G401.6 (cell line): ENCODE measurements at regions not wholly inside any gene's neighbourhood (a gene's known extent, or its start where the extent isn't known, plus 50 kb on each side); places are given as distances from the start of the nearest gene placed in this dataset.

ENCODE experiments used
- FAIRE-seq: peaks from 2 replicates; lab custom pipeline; 2012; peaks lifted over from hg19 to GRCh38; lab: Jason Lieb, UNC

DNA sequence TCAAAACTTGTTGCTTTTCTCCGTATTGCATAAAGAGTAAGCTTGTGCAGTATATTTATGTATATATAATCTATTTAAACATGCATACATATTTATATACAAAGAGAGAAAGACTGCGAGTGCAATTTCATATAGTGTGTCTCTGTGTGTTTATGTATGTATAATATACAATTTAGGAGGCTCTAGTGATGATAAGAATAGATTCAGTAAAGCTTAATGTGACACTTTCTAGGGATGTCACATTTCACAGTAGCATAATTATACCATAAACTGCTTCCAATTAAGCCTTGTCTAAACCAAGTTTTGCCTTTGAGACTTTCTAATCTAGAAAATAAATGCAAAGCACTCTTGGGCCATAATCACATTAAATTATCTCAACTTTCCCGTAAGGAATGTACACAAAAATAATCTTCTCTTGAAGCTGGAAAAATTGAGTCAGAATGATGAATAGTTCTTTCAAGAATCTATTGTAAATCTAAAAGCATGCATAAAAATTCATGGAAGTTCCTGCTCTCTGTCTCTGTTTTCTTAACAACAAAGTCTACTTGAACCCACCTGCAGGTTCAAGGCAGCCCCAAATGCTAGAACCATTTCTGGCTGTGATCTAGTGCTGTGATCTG is 114.1 kb upstream of the NPY2R start:
- no peak for FAIRE-seq

DNA sequence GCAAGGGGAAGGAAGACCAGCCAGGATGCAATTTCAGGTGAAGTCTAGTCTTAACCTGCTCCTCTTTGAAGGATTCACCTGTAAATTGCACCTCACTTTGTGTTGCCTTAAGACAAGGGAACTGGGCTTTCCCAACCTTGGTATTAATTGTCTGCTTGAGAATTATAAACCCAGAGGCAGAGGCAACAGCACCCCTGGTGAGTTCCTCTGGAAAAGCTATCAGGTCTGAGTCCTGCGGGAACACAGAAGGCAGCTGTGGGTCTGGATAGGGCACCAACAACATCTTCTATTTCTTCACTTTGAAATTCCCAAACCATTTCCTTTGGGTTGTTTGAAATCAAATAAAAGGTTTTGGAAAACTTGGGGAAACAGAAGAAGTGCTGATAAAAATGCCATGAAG is 109.2 kb upstream of the NPY2R start:
- no peak for FAIRE-seq

- no peak for FAIRE-seq
Measured at GRCh38 chr4:155106629-155107028, 101.8 kb upstream of the NPY2R start.

GRCh38 chr4:155107059-155107458 is 101.4 kb upstream of the NPY2R start:
- no peak for FAIRE-seq

DNA sequence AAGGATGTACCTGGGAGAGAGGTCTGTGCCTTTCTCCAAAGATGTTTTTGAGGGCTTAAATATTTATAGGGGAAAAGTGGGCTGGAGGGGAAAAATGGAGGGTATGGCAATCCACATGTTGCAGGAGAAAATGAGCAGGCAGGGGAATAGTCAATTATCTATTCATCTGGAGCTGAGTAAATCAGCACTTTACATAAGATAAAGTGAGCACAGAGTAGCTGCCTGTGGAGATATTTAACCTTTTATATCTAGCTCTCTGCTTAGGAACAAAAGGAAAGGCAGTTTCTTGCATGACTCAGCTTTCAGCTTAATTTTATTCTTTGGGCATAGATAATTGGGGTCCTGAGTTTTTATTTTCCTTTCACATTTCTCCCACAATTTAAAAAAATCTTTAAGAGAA is 93.6 kb upstream of the NPY2R start:
- no peak for FAIRE-seq

DNA sequence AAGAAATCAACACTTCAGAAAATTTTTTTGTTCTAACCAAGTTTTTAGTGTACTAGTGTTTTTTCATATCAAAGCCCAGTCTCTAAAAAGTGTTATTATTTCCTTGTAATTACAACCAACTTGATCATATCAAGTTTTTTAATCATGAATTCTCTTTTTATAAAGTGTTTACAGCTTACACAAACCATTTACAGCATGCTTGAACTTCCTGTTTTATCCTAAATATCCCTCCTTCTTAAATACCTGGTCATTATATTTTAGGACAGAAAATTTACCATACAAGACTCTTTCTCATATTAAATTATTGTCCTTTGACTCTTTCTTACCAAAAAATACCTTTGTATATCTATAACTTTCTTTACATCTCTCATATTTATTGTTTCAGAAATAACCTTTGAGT is 89.4 kb upstream of the NPY2R start:
- no peak for FAIRE-seq

DNA sequence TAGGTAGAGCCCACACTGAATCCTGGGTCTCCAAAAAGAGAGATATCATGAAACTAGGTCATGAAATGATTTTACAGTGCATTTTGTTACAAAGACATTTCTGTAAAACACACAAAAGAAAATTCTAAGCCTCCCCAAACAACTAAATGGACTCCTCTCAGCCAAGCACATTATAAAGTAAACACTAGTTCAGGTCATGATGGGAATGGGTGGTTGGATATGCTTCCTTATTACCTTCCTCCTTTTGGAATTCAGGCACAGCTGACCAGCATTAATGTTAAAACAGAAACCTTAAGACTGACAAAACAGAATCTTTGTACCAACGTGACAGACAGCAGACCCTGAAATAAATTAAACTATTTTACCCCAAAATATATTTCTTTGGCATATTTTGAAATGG is 87.9 kb upstream of the NPY2R start:
- FAIRE-seq = no peak

- FAIRE-seq = no peak
Measured at GRCh38 chr4:155122382-155122781, 86.1 kb upstream of the NPY2R start.

DNA sequence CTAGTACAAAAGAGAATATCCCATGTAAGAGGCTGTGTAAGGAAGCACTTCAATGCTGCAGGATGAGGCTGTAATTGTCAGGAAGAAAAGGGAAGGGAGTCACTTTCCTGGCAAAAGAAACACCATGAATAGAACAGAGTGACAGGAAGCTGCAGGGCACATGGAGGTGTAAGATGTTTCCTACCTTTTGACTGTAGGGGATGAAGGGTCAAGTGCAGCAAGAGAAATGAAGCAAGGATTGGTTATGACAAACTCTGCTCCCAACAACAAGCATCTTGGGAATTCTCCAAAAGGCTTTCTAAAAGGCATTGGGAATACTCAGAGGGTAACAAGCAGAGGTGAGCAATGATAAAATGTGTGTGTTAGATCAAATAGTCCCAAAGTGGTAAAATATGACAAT is 74.3 kb upstream of the NPY2R start:
- FAIRE-seq = no peak

DNA sequence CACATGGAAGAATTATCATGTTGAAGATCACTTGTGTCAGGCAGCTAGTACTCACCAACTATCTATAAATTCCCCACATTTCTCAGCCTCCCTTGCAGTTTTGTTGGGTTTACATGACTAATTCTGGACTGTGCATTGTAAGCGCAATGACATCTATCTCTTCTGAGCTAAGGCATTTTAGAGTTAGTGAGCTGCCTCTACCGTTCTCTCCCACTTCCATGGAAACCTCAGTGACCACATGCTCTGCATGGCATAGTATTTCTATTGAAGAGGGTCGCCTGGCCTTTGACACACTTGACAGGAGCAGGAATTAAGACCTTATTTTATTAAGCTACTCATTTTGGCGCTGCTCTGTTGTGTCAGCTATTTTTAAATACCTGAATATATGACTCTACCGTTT is 67.5 kb upstream of the NPY2R start:
- FAIRE-seq = no peak

GRCh38 chr4:155143512-155143911 is 64.9 kb upstream of the NPY2R start:
- FAIRE-seq = no peak
